ENCODE measurements at regions not wholly inside any gene's neighbourhood (a gene's known extent, or its start where the extent isn't known, plus 50 kb on each side); places are given as distances from the start of the nearest gene placed in this dataset.

- H3K9me3 ChIP-seq: peaks cover 0 to 2% (median 0%) of the 10 kb centered on the region in 4 donors
- H3K27me3 ChIP-seq: no peaks in the 10 kb centered on the region
- 15 to 46% methylated on average over 2 of the region's 2 CpGs for WGBS, 2 donors
- H3K4me3 ChIP-seq: no peak overlapping the region
- no peak for DNase-seq
- intact Hi-C loops (cut with DNase I): no loop called here
- TF ChIP-seq POLR2AphosphoS5 (IDR thresholded peaks at IDR 0.05) (no peak), POLR2A (IDR thresholded peaks at IDR 0.05) (no peak), EP300 (IDR thresholded peaks at IDR 0.05) (no peak)
- TF ChIP-seq, protein P1, sequence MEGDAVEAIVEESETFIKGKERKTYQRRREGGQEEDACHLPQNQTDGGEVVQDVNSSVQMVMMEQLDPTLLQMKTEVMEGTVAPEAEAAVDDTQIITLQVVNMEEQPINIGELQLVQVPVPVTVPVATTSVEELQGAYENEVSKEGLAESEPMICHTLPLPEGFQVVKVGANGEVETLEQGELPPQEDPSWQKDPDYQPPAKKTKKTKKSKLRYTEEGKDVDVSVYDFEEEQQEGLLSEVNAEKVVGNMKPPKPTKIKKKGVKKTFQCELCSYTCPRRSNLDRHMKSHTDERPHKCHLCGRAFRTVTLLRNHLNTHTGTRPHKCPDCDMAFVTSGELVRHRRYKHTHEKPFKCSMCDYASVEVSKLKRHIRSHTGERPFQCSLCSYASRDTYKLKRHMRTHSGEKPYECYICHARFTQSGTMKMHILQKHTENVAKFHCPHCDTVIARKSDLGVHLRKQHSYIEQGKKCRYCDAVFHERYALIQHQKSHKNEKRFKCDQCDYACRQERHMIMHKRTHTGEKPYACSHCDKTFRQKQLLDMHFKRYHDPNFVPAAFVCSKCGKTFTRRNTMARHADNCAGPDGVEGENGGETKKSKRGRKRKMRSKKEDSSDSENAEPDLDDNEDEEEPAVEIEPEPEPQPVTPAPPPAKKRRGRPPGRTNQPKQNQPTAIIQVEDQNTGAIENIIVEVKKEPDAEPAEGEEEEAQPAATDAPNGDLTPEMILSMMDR (IDR thresholded peaks at IDR 0.05): no peak
- H3K4me1 ChIP-seq: no peaks in the 10 kb centered on the region
- H3K27ac ChIP-seq: no peak overlapping the region
- H3K36me3 ChIP-seq: no peaks in the 10 kb centered on the region
These were observed 339.3 kb upstream of the INTU start for GRCh38 chr4:127293496-127293895.

DNA sequence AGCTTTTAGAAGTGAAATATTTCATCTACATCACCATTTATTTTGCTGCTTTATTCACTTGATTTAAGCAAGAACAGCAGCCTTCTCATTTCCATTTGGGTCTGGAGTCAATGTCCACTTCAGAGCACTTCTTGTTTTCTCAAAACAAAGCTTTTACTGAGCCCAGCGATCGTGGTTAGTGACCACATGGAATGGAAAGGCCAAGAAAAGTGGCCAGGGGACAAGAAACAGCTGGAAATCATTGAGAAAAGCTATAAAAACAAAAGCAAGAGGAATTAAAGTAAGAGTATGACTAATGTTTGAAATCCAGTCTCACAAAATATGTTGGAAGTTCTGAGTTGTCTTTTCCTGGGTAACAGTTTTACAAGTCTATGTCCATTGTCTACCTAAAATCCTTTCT lies 328.4 kb upstream of the INTU start:
- no peaks in the 10 kb centered on the region for H3K9me3 ChIP-seq
- H3K4me1 ChIP-seq: no peaks in the 10 kb centered on the region
- no peak for DNase-seq
- H3K27ac ChIP-seq: no peak overlapping the region
- no peak overlapping the region for H3K4me3 ChIP-seq
- H3K27me3 ChIP-seq: no peaks in the 10 kb centered on the region
- 50 to 68% methylated on average over 2 of the region's 2 CpGs for WGBS, 2 donors
- intact Hi-C loops (cut with DNase I): no loop called here
- no peaks in the 10 kb centered on the region for H3K36me3 ChIP-seq
- TF ChIP-seq, protein P1 (IDR thresholded peaks at IDR 0.05): no peak
- TF ChIP-seq POLR2AphosphoS5 (IDR thresholded peaks at IDR 0.05) (no peak), EP300 (IDR thresholded peaks at IDR 0.05) (no peak), POLR2A (IDR thresholded peaks at IDR 0.05) (no peak)

GRCh38 chr4:127307996-127308395 lies 324.8 kb upstream of the INTU start:
- H3K36me3 ChIP-seq: no peaks in the 10 kb centered on the region
- no peak overlapping the region for H3K27ac ChIP-seq
- no peaks in the 10 kb centered on the region for H3K4me1 ChIP-seq
- H3K4me3 ChIP-seq: no peak overlapping the region
- no peaks in the 10 kb centered on the region for H3K27me3 ChIP-seq
- TF ChIP-seq POLR2AphosphoS5 (IDR thresholded peaks at IDR 0.05): no peak
- no peak for TF ChIP-seq EP300 (IDR thresholded peaks at IDR 0.05)
- no peak for TF ChIP-seq POLR2A (IDR thresholded peaks at IDR 0.05)
- TF ChIP-seq, protein P1 (IDR thresholded peaks at IDR 0.05): no peak
- intact Hi-C loops (cut with DNase I): no loop called here
- no peak for DNase-seq
- 75 to 79% methylated on average over 3 of the region's 3 CpGs for WGBS, 2 donors
- H3K9me3 ChIP-seq: peaks cover 0 to 3% (median 0%) of the 10 kb centered on the region in 4 donors

DNA sequence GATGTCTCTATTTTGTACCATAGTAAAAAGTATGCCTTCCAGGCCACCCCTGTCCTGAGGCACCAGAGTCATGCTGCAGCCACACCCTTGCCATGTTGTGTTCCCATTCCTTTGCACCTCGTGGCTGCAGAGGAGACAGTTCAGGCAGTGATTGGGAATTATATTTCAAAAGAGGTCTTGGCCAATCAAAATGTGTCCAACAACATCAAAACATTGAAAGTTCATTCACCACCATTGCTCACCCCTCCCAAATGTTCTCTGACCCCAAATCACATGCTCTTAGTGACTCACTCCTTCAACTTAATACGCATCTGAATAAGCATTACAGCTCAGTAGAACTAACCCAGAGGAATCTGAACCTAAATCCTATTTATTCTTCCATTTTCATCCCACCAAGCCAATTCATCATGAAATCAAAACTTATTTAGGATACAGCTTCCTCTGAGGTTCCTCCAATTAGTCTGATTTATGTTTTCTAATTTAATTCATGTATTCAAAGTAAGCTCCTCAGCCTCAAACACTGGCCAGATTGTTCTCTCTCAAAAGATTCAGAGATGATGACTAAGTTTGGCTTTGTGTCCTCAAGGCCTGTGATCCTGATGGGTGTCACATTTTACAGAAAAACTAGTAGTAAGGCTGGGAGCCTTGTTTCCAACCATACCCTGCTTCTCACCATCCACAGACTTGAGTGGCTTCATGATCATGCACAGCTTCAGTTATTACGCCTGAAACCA lies 323.2 kb upstream of the INTU start:
- WGBS, 2 donors: 61 to 70% methylated on average over 3 of the region's 3 CpGs
- Histone ChIP-seq H3K27ac (no peak overlapping the region), H3K36me3 (no peaks in the 10 kb centered on the region)

More for the DNA sequence above, 323.2 kb upstream of the INTU start:
- Histone ChIP-seq H3K4me1 (no peaks in the 10 kb centered on the region), H3K4me3 (no peak overlapping the region), H3K9me3 (peaks cover 0 to 8% (median 2%) of the 10 kb centered on the region in 4 donors), H3K27me3 (no peaks in the 10 kb centered on the region)
- TF ChIP-seq, protein P1 (IDR thresholded peaks at IDR 0.05): no peak
- no peak for TF ChIP-seq POLR2AphosphoS5 (IDR thresholded peaks at IDR 0.05)
- no peak for TF ChIP-seq EP300 (IDR thresholded peaks at IDR 0.05)
- TF ChIP-seq POLR2A (IDR thresholded peaks at IDR 0.05): no peak
- intact Hi-C loops (cut with DNase I): no loop called here
- DNase-seq: no peak
